Fibroblast of gingiva (primary cell): ENCODE measurements at regions not wholly inside any gene's neighbourhood (a gene's known extent, or its start where the extent isn't known, plus 50 kb on each side); places are given as distances from the start of the nearest gene placed in this dataset.
A peak's percentile ranks its signal among the peaks of the same experiment; 100 is the strongest.
"Not testable (repeated sequence)": the region's sequence is repeated elsewhere in the genome, so short reads cannot be mapped to it uniquely, and the experiment has no call there.

Experiments
- DNase-seq: peaks from one replicate; pipeline ENCODE4 v3.0.0-alpha.2; 2011; ENCODE audit warnings: low read depth

- DNase-seq: no peak
Measured at GRCh38 chr10:32141018-32141807, 85.0 kb upstream of the KIF5B start.

- DNase-seq: no peak
Measured at GRCh38 chr10:32140403-32140802, 84.2 kb upstream of the KIF5B start.

GRCh38 chr10:32139223-32140073 lies 83.2 kb upstream of the KIF5B start:
- DNase-seq: peak; percentile 90

GRCh38 chr10:32136927-32137326 lies 80.7 kb upstream of the KIF5B start:
- not testable (repeated sequence) for DNase-seq

- DNase-seq: not testable (repeated sequence)
Measured at GRCh38 chr10:32135796-32136195, 79.6 kb upstream of the KIF5B start.

GRCh38 chr10:32132357-32132946 lies 76.2 kb upstream of the KIF5B start:
- DNase-seq: no peak

- no peak for DNase-seq
Measured at GRCh38 chr10:32131388-32131787, 75.2 kb upstream of the KIF5B start.

- no peak for DNase-seq
Measured at GRCh38 chr10:32130788-32131187, 74.6 kb upstream of the KIF5B start.

- no peak for DNase-seq
Measured at GRCh38 chr10:32125023-32125422, 68.8 kb upstream of the KIF5B start.

GRCh38 chr10:32123021-32123420 lies 66.8 kb upstream of the KIF5B start:
- DNase-seq: no peak

GRCh38 chr10:32121648-32122047 lies 65.4 kb upstream of the KIF5B start:
- no peak for DNase-seq

- no peak for DNase-seq
Measured at GRCh38 chr10:32120147-32120546, 63.9 kb upstream of the KIF5B start.

GRCh38 chr10:32114508-32114907 lies 58.3 kb upstream of the KIF5B start:
- DNase-seq: no peak

GRCh38 chr10:32112055-32112454 lies 55.8 kb upstream of the KIF5B start:
- peak; percentile 82 for DNase-seq

- no peak for DNase-seq
Measured at GRCh38 chr10:32111585-32111984, 55.4 kb upstream of the KIF5B start.

GRCh38 chr10:32110790-32111189 lies 54.6 kb upstream of the KIF5B start:
- DNase-seq: no peak

- no peak for DNase-seq
Measured at GRCh38 chr10:32109603-32110002, 53.4 kb upstream of the KIF5B start.
